HUES48 (cell line): ENCODE measurements at regions not wholly inside any gene's neighbourhood (a gene's known extent, or its start where the extent isn't known, plus 50 kb on each side); places are given as distances from the start of the nearest gene placed in this dataset.
"Not testable (repeated sequence)": the region's sequence is repeated elsewhere in the genome, so short reads cannot be mapped to it uniquely, and the experiment has no call there.

Source experiments
- H3K27ac ChIP-seq: one replicate; pipeline ENCODE4 v1.7.0; 2013; ENCODE audit warnings: low read depth, low read length, inconsistent platforms
- H3K27me3 ChIP-seq: 2 replicates; pipeline ENCODE4 v1.6.1; 2013; ENCODE audit warnings: mild to moderate bottlenecking, low read length; ENCODE audit not compliant: control insufficient read depth, insufficient read depth
- H3K36me3 ChIP-seq: 2 replicates; pipeline ENCODE4 v1.6.1; 2013; ENCODE audit warnings: low read length; ENCODE audit not compliant: control insufficient read depth, insufficient read depth
- H3K4me1 ChIP-seq: 2 replicates; pipeline ENCODE4 v1.6.1; 2013; ENCODE audit warnings: mild to moderate bottlenecking, low read length; ENCODE audit not compliant: control insufficient read depth, insufficient read depth
- H3K4me3 ChIP-seq: 2 replicates; pipeline ENCODE4 v1.5.1; 2013; ENCODE audit warnings: mild to moderate bottlenecking, low read depth, low read length
- H3K9ac ChIP-seq: 2 replicates; pipeline ENCODE4 v1.6.1; 2013; ENCODE audit warnings: mild to moderate bottlenecking, low read depth, low read length, moderate library complexity
- H3K9me3 ChIP-seq: 2 replicates; pipeline ENCODE4 v1.6.1; 2013; ENCODE audit warnings: low read length; ENCODE audit not compliant: control insufficient read depth, insufficient read depth

GRCh38 chr10:60591119-60591518 is 187.2 kb upstream of the CDK1 start:
- Histone ChIP-seq H3K27ac (no peak overlapping the region), H3K27me3 (no peaks in the 10 kb centered on the region), H3K36me3 (no peaks in the 10 kb centered on the region), H3K4me1 (peaks cover 5% of the 10 kb centered on the region; the same call in 1 of the 2 replicates), H3K4me3 (no peak overlapping the region), H3K9ac (no peak overlapping the region), H3K9me3 (no peaks in the 10 kb centered on the region)

- no peak overlapping the region for H3K4me3 ChIP-seq
Observed at GRCh38 chr10:60589376-60589775, 188.9 kb upstream of the CDK1 start.

GRCh38 chr10:60581782-60582181 is 192.1 kb upstream of the ANK3 start:
- not testable (repeated sequence) for H3K4me1 ChIP-seq, H3K9ac ChIP-seq, H3K27ac ChIP-seq, H3K27me3 ChIP-seq, H3K4me3 ChIP-seq, H3K36me3 ChIP-seq, H3K9me3 ChIP-seq

More at GRCh38 chr10:60589376-60589775, 188.9 kb upstream of the CDK1 start:
- Histone ChIP-seq H3K36me3 (no peaks in the 10 kb centered on the region), H3K9ac (no peak overlapping the region), H3K27me3 (no peaks in the 10 kb centered on the region), H3K9me3 (no peaks in the 10 kb centered on the region), H3K4me1 (no peaks in the 10 kb centered on the region), H3K27ac (no peak overlapping the region)

GRCh38 chr10:60578217-60578616 is 188.5 kb upstream of the ANK3 start:
- Histone ChIP-seq H3K9me3 (no peaks in the 10 kb centered on the region), H3K36me3 (no peaks in the 10 kb centered on the region), H3K9ac (no peak overlapping the region), H3K27me3 (no peaks in the 10 kb centered on the region), H3K4me1 (peaks cover 38% of the 10 kb centered on the region), H3K27ac (no peak overlapping the region), H3K4me3 (no peak overlapping the region)

GRCh38 chr10:60576130-60577069 is 186.7 kb upstream of the ANK3 start:
- Histone ChIP-seq H3K4me1 (peaks cover 56% of the 10 kb centered on the region), H3K36me3 (no peaks in the 10 kb centered on the region), H3K9ac (no peak overlapping the region), H3K27me3 (no peaks in the 10 kb centered on the region), H3K27ac (no peak overlapping the region), H3K9me3 (no peaks in the 10 kb centered on the region), H3K4me3 (no peak overlapping the region)

- H3K4me1 ChIP-seq, result peaks cover 57% of the 10 kb centered on the region
- H3K4me3 ChIP-seq, result no peak overlapping the region
- H3K27me3 ChIP-seq, result no peaks in the 10 kb centered on the region
Observed at GRCh38 chr10:60575105-60575504, 185.4 kb upstream of the ANK3 start.

GRCh38 chr10:60574388-60574787 is 184.7 kb upstream of the ANK3 start:
- Histone ChIP-seq H3K36me3 (no peaks in the 10 kb centered on the region), H3K9me3 (no peaks in the 10 kb centered on the region), H3K4me1 (peaks cover 57% of the 10 kb centered on the region), H3K9ac (no peak overlapping the region), H3K27me3 (no peaks in the 10 kb centered on the region), H3K27ac (no peak overlapping the region), H3K4me3 (no peak overlapping the region)

More at GRCh38 chr10:60575105-60575504, 185.4 kb upstream of the ANK3 start:
- H3K9me3 ChIP-seq, result no peaks in the 10 kb centered on the region
- no peak overlapping the region for H3K27ac ChIP-seq
- no peak overlapping the region for H3K9ac ChIP-seq
- no peaks in the 10 kb centered on the region for H3K36me3 ChIP-seq

GRCh38 chr10:60573336-60573735 is 183.7 kb upstream of the ANK3 start:
- Histone ChIP-seq H3K27ac (peak overlapping the region; percentile 32), H3K36me3 (no peaks in the 10 kb centered on the region), H3K9ac (no peak overlapping the region), H3K4me1 (peaks cover 57% of the 10 kb centered on the region), H3K27me3 (no peaks in the 10 kb centered on the region), H3K4me3 (no peak overlapping the region; the same call in 1 of the 2 replicates), H3K9me3 (no peaks in the 10 kb centered on the region)

- peak overlapping the region; percentile 25; the same call in 1 of the 2 replicates for H3K9ac ChIP-seq
- H3K4me1 ChIP-seq, result peaks cover 57% of the 10 kb centered on the region
- peak overlapping the region; percentile 51 for H3K4me3 ChIP-seq
- H3K27ac ChIP-seq, result peak overlapping the region; percentile 71
- H3K36me3 ChIP-seq, result no peaks in the 10 kb centered on the region
- H3K9me3 ChIP-seq, result no peaks in the 10 kb centered on the region
- no peaks in the 10 kb centered on the region for H3K27me3 ChIP-seq
Observed at GRCh38 chr10:60572511-60573194, 183.0 kb upstream of the ANK3 start.

- H3K9ac ChIP-seq, result no peak overlapping the region
- H3K9me3 ChIP-seq, result no peaks in the 10 kb centered on the region; the same call in 1 of the 2 replicates
- peaks cover 44% of the 10 kb centered on the region for H3K4me1 ChIP-seq
- H3K4me3 ChIP-seq, result no peak overlapping the region
- no peak overlapping the region for H3K27ac ChIP-seq
- no peaks in the 10 kb centered on the region for H3K27me3 ChIP-seq
- no peaks in the 10 kb centered on the region for H3K36me3 ChIP-seq
Observed at GRCh38 chr10:60570896-60571295, 181.2 kb upstream of the ANK3 start.
